ENCODE measurements at regions not wholly inside any gene's neighbourhood (a gene's known extent, or its start where the extent isn't known, plus 50 kb on each side); places are given as distances from the start of the nearest gene placed in this dataset.

DNA sequence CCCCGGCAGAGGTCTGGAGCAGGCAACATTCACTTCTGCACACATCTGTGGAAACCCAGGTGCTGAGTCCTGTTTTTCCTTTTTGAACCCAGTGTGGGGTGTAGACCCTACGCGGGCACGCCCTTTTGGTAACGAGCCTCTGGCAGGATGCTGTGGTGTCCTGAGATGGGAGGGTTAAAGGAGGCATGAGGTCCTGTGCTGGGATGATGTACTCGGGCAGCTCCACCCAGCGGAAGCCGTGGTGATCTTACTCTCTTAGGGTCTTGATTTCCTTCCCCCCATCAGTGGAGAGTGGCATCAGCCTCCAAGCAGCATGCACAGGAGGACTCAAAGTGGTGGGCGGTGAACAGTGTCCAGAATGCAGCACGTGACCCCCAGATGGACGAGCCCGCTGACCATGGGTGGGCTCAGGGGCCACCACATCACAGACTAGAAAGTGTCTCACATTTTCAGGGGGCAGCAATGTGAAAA, 148.6 kb downstream of the DNAJB6 start:
- no peak for TF ChIP-seq CTCF (IDR thresholded peaks at IDR 0.05; ENCODE audit: low read depth, low read length, missing control alignments)
- no peak for DNase-seq (ENCODE audit: low read depth)
- H3K4me3 ChIP-seq (ENCODE audit: low read depth, low read length): no peak overlapping the region
- in situ Hi-C loops (cut with HindIII; ENCODE audit: low sequenced_read_pairs): no loop called here

DNA sequence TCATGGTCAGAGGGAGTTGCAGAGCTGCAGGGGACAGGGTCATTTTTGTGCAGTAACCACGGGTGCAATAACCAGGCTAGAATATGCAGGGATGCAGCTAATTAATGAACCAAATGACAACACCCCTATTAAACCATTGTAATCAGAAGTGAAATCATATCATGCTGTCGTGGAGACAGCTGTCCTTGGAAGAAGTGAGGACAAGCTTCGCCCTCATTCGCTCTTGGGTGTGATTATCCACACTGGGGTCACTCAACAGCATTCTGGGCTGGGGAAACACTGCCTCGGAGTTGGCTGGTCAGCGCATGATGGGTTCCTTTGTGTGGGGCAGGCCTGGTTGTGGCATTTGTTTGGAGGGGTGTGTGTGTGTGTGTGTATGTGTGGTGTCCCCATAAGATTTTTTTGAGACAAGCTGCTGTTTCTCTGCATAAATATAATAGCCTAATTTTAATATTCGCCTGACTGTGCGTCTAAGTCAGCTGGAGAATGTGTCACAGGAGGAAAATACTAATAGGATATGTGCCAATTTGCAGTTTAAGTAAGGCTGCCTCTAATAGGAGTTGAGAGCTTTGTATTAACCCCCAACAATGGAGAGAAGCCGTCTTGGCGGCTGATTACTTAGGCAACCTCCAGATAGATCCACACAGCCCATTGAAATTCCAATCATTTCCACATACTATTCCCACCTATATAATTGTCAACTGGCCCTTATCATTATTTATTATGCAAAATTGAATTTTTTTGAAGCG, 149.4 kb downstream of the DNAJB6 start:
- no peak overlapping the region for H3K4me3 ChIP-seq (ENCODE audit: low read depth, low read length)
- in situ Hi-C loops (cut with HindIII; ENCODE audit: low sequenced_read_pairs): no loop called here
- no peak for DNase-seq (ENCODE audit: low read depth)
- no peak for TF ChIP-seq CTCF (IDR thresholded peaks at IDR 0.05; ENCODE audit: low read depth, low read length, missing control alignments)

- no peak for DNase-seq (ENCODE audit: low read depth)
- in situ Hi-C loops (cut with HindIII; ENCODE audit: low sequenced_read_pairs): no loop called here
- H3K4me3 ChIP-seq (ENCODE audit: low read depth, low read length): no peak overlapping the region
- TF ChIP-seq CTCF (IDR thresholded peaks at IDR 0.05; ENCODE audit: low read depth, low read length, missing control alignments): no peak
Measured at GRCh38 chr7:157487046-157487770, 150.4 kb downstream of the DNAJB6 start.

- TF ChIP-seq CTCF (IDR thresholded peaks at IDR 0.05; ENCODE audit: low read depth, low read length, missing control alignments): no peak
- no peak for DNase-seq (ENCODE audit: low read depth)
- H3K4me3 ChIP-seq (ENCODE audit: low read depth, low read length): peak overlapping the region; percentile 9
- in situ Hi-C loops (cut with HindIII; ENCODE audit: low sequenced_read_pairs): no loop called here
Measured at GRCh38 chr7:157488281-157488680, 151.5 kb downstream of the DNAJB6 start.

- TF ChIP-seq CTCF (IDR thresholded peaks at IDR 0.05; ENCODE audit: low read depth, low read length, missing control alignments): no peak
- no peak for DNase-seq (ENCODE audit: low read depth)
- in situ Hi-C loops (cut with HindIII; ENCODE audit: low sequenced_read_pairs): no loop called here
- no peak overlapping the region for H3K4me3 ChIP-seq (ENCODE audit: low read depth, low read length)
Measured at GRCh38 chr7:157488966-157489365, 152.2 kb downstream of the DNAJB6 start.
